HG02623 (cell line): ENCODE measurements at regions not wholly inside any gene's neighbourhood (a gene's known extent, or its start where the extent isn't known, plus 50 kb on each side); places are given as distances from the start of the nearest gene placed in this dataset.

Experiments
- ATAC-seq: cut with Tn5 transposase; IDR thresholded peaks from one replicate; pipeline ENCODE4 v1.9.1; 2021; ENCODE audit warnings: moderate library complexity; ENCODE audit not compliant: unreplicated experiment

DNA sequence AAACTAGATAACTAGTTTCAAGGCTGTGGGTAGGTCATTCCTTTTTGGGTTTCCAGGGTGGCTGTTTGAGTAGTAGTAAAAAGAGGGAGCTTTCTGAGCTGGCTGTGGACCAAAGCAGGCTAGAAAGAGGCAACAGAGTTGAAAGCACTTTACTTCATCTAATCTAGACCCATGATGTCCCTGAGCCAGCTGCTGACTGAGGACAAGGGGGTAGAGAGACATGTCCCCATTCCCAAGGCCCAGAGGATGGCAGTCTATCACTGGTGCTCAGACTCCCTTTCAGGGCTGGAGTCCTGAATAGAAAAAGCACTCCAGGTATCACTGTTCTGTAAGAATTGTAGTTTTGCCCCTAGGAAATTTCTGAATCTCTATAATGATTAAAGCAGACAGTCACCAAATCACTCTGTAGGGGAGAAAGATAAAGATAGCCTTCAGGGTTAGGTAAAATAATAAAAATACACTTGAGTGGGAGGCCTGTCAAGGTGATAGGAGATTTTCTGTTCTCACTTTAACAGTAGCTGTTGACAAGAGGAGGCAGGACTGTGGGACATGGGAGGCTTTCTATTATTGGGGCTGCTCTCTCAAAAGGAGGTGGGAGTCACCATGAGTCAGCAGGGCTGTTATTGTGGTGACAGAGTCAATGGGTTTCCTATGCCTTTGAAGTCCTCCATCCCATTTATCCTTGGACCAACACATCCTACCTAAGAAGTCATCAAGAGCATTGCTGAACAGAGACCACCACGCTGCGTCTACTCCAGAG, 190.2 kb upstream of the MPHOSPH6 start:
- no peak for ATAC-seq

DNA sequence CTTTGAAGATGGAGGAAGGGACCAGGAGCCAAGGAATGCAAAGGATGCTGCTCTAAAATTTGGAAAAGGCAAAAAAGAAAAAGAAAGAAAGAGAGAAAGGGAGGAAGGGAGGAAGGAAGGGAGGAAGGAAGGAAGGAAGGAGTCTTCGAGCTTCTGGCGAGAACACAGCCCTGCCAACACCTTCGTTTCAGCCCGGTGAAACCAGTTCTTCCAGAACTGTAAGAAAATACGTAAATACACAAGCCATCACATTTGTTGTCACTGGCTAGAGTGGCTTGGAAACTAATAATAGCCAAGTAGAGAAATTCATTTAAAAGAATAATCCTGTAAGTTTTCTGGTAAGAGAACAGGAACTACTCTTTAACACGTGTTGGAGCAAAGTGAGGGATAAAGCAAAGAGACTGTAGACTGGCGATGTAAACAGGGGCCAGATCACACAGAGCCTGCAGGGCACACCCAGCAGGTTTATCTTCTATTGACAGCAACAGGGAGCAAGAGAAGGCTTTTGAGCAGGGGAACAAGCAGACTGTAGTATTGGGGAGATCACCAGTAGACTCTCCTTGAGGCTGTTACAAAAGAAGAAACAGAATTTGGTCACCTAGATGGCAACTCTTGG, 188.7 kb upstream of the MPHOSPH6 start:
- ATAC-seq = no peak

DNA sequence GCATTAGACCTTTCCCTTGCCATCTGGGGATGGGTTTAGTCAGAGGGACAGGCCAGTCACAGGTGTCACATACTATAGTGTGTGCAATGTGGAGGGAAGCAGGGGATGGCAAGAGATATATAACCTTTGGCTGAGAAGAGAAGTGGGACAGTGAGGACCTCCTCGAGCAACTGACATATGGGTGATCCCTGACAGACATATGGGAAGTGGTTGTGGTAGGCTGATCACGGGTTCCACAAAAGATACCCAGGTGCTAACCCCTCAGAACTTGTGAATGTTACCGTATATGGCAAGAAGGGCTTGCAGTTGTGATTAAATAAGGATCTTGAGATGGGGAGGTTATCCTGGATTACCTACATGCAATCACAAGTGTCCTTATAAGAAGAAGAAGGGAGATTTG, 188.1 kb upstream of the MPHOSPH6 start:
- ATAC-seq = no peak

DNA sequence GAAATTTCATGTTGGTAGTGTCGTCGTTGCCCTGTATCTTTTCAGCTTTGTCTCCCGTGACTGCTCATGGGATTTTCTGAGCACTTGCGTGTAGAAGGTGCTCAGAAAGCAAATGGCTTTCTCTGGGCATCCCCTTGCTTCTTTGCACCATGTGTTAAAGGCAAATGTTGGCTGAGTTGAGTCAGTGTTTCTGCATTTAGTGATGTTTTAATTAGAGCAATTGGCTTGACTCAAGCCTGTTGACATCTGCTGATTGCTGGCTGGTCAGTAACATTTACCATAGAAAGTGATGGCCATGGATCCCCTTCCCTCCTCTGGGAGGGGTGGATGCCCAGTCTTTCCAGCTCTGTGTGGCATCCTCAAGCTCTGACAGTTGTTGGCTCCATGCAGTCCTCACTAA, 187.2 kb upstream of the MPHOSPH6 start:
- no peak for ATAC-seq

DNA sequence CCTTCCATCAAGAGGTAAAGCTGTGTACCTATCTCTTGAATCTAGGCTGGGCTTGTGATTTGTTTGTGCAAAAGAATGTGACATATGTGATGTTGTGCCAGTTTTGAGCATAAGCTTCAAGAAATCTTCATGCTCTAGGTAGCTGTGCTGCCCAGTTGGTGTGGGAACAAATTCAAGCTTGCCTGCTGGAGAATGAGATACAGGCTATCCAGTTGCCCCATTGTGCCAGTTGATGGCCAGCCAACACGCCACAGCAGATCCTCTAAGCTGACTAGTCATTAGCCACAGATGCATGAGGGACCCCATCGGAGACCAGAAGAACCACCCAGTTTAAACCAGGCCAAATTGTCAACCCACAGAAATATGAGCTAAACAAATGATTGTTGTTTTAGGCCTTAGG, 180.5 kb upstream of the MPHOSPH6 start:
- no peak for ATAC-seq

DNA sequence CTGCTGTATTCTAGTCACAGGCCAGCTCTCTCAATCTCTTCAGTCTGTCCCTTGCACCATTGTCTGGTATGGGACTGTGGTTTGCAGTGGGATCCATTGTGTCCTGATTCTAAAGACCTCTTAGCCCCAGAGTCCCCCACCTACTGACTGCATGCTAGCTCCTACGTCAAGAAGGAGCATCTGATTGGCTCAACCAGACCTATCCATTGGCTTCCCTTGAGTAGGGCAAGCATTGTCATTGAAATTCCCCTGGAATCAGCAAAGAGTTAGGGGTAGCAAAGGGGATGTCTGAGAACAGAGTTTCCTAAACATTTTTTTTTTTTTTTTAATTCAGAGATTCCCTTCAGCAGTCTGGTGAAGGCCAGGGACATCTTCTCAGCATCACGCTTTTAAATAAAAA, 175.3 kb upstream of the MPHOSPH6 start:
- no peak for ATAC-seq

DNA sequence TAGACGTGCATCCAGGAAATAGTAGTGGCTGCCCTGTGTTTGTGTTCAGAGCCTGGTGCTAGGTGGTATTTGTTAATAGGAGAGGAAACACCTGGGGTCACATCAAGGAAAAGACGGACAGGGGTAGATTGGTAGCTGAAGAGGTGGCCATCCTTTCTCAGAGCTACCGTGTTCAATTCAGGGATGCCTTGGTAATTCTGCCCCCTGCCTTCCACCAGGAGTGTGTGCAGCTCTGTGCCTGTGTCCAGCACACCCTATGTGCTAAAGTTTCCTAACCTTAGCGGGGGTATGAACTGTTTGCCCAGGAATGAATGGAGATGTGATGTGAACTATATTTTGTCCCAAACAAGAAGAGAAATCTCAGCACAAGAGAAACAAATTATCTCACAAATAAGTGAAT, 174.1 kb upstream of the MPHOSPH6 start:
- no peak for ATAC-seq

DNA sequence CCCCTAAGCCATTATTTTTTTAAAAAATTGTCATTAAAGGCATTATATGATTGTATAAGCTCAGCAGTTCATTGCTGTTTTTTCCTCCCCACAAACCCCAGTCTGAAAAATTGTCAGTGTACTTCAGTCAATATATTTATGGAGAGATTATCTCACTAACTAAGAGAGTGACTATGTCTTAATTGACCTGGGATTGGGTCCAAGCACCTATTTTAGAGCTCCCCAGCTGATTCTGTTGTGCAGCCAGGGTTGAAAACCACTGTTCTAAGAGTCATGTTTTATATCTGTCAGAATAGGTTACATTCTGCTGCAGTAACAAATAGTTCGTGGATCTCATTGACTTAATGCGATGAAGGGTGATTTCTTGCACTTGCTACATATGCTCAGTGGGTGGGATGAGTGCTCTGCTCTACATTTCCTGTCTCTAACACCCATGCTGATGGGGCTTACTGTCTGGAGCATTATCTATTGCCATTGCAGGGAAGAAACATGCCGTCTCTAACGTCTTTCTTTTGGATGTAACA, 171.2 kb upstream of the MPHOSPH6 start:
- no peak for ATAC-seq

DNA sequence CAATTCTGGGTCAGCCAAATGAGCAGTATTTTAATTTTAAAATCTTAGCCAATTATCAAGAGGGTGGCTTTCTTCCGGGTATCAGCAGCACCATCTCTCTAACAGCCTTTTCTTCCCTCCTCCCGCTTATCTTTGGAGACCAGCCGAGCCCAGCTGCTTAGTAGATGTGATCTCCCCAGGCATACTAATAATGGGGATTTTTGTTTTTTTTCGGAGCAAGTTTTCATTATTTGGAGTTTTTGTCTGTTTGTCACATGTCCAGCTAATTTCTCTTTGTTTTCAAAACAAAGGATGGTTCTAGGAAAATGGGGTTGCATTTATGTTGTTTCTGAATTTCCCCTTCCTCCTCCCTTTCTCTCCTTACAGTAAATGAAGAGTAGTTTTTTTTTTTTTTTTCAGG, 170.5 kb upstream of the MPHOSPH6 start:
- no peak for ATAC-seq

DNA sequence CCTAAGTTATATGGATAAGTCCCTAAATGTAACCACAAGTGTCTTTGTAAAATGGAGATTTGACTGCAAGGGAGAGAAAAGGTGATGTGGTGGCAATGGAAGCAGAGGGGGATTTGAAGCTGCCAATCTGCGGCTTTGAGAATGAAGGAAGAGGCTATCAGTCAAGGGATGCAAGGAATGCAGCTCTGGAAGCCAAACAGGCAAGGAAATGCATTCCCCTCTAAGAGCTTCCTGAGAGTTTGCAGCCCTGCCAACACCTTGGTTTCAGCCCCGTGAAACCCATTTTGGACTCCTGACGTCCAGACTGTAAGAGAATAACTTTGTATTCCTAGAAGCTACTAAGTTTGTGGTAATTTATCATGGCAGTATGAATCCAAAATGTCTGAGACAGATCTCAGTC, 167.3 kb upstream of the MPHOSPH6 start:
- ATAC-seq = no peak

DNA sequence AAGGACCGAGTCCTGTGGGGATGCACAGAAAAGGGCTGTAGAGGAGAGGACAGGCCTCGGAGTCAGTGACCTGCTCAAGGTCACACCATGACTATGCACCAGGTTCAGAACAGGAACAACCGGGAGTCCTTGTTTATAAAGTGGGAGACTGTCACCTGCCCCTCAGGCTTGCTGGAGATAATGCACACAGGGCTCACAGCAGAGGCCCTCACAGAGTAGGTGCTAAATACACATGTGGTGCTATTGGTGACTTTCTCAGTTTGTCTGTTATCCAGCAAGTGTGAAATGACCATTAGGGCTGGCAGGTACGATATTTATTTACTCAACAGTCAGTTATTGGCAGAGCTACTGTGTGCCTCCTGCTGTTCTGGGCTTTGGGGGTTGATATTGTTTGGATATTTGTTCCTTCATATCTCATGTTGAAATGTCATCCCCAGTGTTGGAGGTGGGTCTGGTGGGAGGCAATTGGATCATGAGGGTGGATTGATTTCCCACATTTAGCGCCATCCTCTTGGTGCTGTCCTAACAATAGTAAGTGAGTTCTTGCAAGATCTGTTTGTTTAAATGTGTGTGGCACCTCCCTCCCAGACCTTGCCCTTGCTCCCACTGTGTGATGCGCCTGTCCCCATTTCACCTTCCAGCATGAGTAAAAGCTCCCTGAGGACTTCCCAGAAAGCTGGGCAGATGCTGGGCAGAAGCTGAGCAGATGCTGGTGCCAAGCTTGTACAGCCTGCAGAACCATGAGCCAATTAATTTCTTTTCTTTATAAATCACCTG, 162.1 kb upstream of the MPHOSPH6 start:
- no peak for ATAC-seq

DNA sequence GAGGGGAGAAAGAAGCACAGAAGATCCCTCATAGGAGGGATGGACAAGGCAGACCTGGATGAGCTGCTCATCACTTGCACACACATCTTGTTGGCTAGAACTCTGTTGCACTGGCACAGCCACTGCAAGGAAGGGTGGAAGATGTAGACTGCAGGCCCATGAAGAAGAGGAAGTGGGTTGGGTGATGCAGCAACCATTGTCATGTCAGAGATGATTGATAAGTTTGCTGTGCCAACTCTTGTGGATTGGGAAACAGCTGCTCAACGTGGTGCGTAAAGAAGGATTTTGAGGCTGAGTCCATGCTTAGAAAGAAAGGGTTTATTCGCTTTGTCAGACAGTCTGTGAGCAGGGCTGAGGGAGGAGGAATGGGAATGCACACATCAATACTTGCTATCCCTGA, 161.4 kb upstream of the MPHOSPH6 start:
- no peak for ATAC-seq

DNA sequence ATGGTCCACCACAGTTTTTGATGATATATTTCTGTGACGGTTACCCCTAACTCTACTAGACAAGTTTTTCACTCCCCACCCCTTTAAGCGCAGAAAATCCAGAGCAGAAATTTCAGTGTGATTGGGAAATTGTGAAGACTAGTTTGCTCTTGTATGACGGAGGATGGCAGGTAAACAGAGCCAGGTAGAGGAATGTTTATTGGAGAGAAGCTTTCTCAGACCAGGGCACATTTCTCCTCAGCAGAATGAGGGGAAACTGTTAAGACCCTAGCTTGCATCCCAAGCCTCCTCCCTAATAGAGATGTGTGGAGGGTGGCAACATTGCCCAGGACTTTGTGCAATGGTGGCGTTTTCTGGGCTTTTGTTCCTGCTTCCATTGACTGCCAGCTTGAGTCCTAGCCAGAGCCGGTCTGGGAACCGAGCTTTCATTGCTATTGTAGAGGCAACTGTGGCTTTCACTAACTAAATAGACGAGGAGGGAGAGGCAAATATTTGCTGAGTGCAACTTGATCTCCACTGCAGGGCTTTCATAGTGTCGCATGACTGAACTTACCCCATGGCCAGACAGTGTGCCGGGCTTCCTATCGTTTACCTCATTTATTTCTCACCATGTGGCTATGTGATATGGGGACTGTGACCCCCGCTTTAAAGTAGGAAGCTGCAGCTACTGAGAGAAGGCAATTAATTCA, 159.6 kb upstream of the MPHOSPH6 start:
- ATAC-seq = no peak

DNA sequence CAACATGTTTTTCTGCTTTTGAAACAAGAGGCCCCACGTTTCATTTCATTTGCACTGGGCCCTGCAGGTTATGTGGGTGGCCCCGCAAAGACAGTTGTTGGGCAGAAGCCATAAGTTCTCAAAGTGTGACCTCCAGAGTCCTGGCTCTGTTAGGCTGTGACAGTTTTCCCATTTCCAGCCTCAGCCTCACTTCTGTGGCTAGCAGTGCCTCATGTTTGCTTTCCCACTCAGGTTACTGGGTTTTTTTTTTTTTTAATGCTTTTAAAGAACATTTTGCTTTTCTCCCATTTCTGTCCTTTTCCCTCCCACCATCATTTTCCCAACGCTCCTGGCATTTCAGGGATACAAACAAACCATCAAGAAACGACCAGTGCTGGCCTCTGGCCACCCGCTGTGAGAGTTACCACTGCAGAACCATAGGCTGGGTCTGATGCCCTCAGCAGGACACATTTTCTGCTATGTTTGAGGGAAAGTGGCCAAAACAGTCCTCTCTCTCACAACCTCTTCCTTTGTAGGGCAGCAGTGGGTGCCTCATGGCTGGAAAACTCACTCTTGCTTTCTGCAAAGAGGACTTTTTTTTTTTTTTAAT, 159.0 kb upstream of the MPHOSPH6 start:
- no peak for ATAC-seq

DNA sequence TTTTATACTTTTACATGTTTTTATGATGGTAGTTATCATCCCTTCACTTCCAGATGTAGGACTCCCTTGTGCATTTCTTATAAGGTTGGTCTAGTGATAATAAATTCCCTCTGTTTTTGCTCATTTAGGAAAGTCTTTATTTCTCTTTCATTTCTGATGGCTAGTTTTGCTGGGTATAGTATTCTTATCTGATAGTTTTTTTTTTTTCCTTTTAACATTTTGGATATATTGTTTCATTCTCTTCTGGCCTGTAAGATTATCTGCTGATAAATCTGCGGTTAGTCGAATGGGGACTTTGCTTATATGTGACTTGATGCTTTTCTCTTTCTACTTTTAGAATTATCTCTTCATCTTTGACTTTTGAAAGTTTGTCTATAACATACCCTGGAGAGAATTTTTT, 153.1 kb upstream of the MPHOSPH6 start:
- no peak for ATAC-seq

DNA sequence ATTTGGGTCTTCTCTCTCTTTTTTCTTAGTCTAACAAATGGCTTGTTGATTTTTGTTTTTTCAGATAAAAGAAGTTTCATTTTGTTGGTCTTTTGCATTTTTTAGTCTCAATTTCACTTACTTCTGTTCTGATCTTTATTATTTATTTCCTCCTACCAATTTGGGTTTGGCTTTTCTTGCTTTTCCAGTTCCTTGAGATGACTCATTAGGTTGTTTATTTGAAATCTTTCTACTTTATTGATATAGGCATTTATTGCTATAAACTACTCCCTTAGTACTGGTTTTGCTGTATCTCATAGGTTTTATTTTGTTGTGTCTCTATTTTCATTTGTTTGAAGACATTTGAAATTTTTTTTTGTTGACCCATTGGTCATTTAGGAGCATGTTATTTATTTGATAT, 152.2 kb upstream of the MPHOSPH6 start:
- ATAC-seq = no peak

DNA sequence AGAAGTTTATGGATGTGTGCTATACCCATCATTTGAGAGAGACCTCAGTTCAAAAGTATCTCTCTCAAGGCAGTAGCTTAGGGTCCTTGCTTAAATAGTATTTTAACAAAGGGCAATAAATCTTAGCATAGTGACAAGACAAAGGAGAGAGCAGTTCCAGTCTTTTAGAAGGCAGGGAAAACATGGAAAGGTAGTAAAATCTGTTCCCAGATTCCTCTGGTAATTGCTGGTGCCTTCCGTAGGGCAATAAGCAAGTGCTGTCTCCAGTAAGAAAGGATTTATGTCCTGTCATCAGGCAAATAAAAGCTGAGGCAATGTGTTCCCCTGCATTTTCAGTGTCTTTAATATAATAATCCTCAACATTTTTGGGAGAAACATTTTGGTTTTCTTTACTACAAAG, 149.0 kb upstream of the MPHOSPH6 start:
- ATAC-seq = no peak

DNA sequence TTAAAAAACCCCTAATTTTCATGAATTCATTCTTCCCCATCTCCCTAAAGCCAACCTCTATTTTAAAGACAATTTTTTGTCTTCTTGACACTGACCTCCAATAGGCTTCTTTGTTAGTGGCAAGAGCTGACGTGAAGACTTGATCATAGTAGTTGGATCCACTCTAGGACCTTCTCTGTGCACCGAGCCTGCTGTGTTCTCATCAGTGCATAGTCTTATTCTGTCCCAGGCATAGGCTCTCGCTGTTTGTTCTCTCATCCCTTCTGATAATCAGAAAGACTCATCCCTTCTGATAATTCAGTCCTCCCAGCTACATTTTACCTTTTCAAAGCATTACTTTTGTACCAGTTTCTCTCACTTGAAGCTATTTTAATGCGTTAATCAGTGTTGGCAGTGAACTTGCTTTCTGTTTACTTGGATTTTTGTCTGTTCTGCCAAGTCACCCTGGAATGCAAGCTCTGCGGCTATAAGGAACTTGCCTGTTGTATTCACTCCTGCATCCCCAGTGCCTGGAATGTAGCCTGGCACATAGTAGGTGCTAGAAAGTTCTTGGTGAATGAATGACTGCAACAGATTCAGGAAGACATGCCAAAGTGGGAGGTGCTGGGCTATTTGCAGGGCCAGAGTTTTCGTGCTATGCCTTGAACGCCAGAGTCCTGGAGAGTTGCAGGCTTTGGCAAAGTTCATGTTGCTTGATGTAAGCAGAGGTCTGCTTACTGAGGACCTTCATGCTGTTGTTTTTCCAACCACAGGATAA, 147.6 kb upstream of the MPHOSPH6 start:
- ATAC-seq = no peak

DNA sequence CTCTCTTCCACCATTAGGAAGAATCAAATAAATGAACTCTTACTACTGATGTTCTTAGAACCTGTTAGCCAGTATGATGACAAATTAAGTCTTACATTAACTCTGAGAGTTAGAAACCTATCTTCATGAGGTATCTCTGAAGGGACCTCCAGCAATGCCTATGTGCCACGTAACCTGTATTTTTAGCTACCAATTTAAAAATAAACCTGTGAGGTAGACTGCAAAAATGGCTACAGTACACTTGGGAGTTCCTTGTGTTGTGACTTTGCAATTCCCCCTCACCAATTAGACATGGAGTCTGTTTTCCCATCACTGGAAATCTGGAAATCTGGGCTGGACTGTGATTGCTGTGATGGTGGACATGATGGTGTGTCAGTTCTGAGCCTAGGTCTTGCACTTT, 143.7 kb upstream of the MPHOSPH6 start:
- no peak for ATAC-seq

DNA sequence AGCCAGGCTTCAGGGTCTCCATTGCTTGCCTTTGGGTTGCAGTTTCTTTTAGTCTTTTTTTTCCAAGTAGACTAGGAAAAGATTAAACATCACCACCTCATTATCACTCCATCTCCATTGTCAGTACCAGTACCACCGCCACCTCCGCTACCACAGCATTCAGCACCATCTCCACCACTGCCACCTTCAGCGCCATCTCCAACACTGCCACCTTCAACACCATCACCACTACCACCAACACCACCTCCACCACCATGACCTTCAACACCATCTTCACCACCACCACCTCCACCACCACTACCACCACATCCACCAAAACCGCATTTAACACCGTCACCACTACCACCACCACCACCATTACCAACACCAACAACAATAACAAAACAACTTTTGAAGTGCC, 141.5 kb upstream of the MPHOSPH6 start:
- ATAC-seq = no peak
